ENCODE measurements at regions not wholly inside any gene's neighbourhood (a gene's known extent, or its start where the extent isn't known, plus 50 kb on each side); places are given as distances from the start of the nearest gene placed in this dataset.

- no peak for TF ChIP-seq CTCF (IDR thresholded peaks at IDR 0.05; ENCODE audit: insufficient read depth, low read length)
- TF ChIP-seq POLR2AphosphoS5 (IDR thresholded peaks at IDR 0.05; ENCODE audit: low read depth): no peak
- TF ChIP-seq GABPA (IDR thresholded peaks at IDR 0.05; ENCODE audit: low read depth): no peak
These were observed 135.3 kb downstream of the CEP120 start for GRCh38 chr5:123287881-123288280.

Data from HL-60 (cell line).